ENCODE measurements at regions not wholly inside any gene's neighbourhood (a gene's known extent, or its start where the extent isn't known, plus 50 kb on each side); places are given as distances from the start of the nearest gene placed in this dataset.

- no peak for TF ChIP-seq EZH2 (IDR thresholded peaks at IDR 0.05)
- no peak for TF ChIP-seq POLR2AphosphoS5 (IDR thresholded peaks at IDR 0.05; ENCODE audit: borderline replicate concordance, low read depth, low read length)
- no peak for TF ChIP-seq FOXP2 (optimal IDR thresholded peaks at IDR 0.05; ENCODE audit: control extremely low read depth, extremely low read length, insufficient read depth)
Observed at GRCh38 chr20:43799741-43800140, 72.9 kb upstream of the GTSF1L start.

Measured in SK-N-MC (cell line).